ENCODE measurements at regions not wholly inside any gene's neighbourhood (a gene's known extent, or its start where the extent isn't known, plus 50 kb on each side); places are given as distances from the start of the nearest gene placed in this dataset.

- no peak for TF ChIP-seq CTCF (IDR thresholded peaks at IDR 0.05; ENCODE audit: insufficient read depth, low read length)
- no peak for TF ChIP-seq POLR2AphosphoS5 (IDR thresholded peaks at IDR 0.05; ENCODE audit: low read depth)
- TF ChIP-seq SPI1 (IDR thresholded peaks at IDR 0.05; ENCODE audit: borderline replicate concordance, low read depth): no peak
- no peak for TF ChIP-seq REST (IDR thresholded peaks at IDR 0.05; ENCODE audit: insufficient replicate concordance, low read depth)
- no peak for TF ChIP-seq GABPA (IDR thresholded peaks at IDR 0.05; ENCODE audit: low read depth)
Observed at GRCh38 chr3:105085506-105085905, 281.2 kb upstream of the ALCAM start.

All from HL-60 (cell line).